GM19023 (cell line): ENCODE measurements at regions not wholly inside any gene's neighbourhood (a gene's known extent, or its start where the extent isn't known, plus 50 kb on each side); places are given as distances from the start of the nearest gene placed in this dataset.

ENCODE experiments used
- ATAC-seq: cut with Tn5 transposase; IDR thresholded peaks from one replicate; pipeline ENCODE4 v1.9.1; 2021; ENCODE audit warnings: mild to moderate bottlenecking, moderate library complexity; ENCODE audit not compliant: unreplicated experiment

GRCh38 chr1:200354243-200354642 lies 55.6 kb downstream of the ZNF281 start:
- peak; percentile 62 for ATAC-seq

- no peak for ATAC-seq
Observed at GRCh38 chr1:200353232-200353631, 56.6 kb downstream of the ZNF281 start.

GRCh38 chr1:200351826-200352549 lies 57.8 kb downstream of the ZNF281 start:
- ATAC-seq = peak; percentile 59

GRCh38 chr1:200351425-200351824 lies 58.4 kb downstream of the ZNF281 start:
- ATAC-seq = no peak

DNA sequence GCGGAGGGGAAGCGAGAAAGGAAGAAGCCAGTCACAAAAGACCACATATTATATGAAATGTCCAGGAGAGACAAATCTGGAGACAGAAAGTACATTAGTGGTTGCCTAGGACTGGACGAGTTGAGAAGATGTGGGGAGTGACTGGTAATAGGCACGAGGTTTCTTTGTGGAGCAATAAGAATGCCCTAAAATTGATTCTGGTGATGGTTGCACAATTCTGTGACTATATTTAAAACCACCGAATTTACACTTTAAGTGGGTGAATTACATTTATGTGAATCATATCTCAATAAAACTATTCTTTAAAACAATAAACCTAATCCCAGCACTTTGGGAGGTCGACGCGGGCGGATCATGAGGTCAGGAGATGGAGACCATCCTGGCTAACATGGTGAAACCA lies 63.1 kb downstream of the ZNF281 start:
- ATAC-seq = no peak

DNA sequence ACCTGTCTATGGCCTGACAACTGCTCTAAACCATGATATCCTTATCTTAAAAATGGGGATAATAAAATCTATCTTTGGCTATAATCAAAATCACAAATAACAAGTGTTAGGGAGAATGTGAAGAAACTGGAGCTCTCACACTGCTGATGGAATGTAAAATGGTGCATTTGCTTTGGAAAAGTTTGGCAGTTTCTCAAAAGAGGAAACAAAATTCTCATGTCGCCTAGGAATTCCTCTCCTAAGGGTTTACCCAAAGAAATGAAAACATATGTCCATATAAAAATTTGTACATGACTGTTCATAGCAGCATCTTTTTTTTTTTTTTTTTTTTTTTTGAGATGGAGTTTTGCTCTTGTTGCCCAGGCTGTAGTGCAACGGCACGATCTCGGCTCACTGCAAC lies 64.3 kb downstream of the ZNF281 start:
- no peak for ATAC-seq

DNA sequence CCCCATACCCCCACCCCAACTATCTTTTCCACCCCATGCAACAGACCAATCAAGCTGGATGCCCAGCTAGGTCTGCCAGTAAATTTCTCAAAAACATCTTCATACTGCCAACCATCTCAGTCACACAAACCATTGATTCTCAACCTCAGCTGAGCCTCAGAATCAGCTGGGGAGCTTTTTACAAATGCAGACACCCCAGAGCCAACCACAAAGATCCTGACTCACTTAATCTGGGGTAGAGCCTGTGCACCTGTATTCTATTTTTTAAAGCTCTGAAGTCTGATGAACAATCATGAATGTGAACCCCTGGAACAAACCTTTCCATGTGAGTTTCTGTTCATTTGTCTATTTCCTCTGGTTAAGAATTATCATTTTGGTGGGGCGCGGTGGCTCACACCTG lies 66.0 kb downstream of the ZNF281 start:
- no peak for ATAC-seq

DNA sequence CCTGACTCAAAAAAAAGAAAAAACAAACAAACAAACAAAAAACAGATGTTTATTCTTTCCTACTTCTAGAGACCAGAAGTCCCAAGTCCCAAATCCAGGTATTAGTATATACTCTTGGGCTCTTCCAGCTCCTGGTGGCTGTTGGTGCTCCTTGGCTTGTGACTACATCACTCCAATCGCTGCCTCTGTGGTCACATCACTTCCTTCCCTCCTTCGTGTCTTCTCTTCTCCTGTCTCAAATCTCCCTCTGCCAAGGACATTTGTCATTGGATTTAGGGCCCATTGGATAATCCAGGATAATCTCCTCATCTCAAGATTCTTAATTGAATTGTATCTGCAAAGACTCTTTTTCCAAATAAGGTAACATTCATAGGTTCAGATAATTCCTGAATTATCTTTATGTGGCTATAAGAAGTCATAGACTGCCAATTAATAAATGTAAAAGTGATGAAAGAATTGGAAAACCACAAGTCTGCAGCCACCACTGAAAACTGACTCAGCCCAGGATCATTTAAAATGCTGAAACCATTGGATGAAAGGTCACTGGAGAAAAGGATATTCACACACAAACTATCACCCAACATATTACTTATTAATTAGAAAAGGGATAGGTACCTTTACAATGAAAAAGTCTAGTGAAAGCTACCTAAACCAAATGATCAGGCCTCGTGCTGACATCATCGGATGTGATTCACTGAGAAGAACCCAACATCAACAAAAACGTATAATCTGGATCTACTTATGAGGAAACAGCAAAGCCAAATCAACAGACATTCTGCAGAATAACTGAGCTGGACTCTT lies 67.1 kb downstream of the ZNF281 start:
- ATAC-seq = no peak

DNA sequence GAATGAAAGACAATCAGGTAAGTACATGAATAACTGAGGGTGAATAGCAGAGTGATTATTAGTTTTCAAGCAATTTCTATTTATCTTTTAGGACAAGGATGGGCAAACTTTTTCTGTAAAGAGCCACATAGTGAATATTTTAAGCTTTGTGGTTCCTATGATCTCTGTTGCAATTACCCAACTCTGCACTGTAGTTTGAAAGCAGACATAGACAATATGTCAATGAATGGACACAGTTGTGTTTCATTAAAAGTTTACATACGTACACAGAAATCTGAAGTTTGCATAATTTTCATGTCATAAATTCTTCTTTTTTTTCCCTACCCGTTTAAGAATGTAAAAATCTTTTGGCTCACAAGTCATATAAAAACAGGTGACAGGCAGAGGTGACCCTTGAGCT lies 71.4 kb downstream of the ZNF281 start:
- no peak for ATAC-seq

- ATAC-seq = no peak
Observed at GRCh38 chr1:200337831-200338230, 72.0 kb downstream of the ZNF281 start.

DNA sequence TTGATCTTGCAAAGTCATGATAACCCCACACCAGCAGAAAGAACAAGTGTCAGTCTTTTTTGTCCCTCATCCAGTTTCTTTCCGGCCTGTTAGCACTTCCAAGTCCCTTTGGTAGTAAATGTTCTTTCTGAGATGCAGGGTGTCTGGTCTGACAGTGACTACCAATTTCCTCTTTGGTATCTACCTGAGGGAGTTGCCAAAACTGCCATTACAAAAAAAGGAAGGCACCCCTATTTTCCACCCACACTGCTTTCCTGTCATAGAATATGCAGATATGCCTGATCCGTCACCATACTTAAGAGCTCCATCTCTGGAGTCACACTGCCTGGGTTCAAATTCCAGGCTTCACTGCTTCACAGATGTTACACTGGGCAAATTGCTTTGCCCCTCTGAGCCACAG lies 72.4 kb downstream of the ZNF281 start:
- peak; percentile 55 for ATAC-seq

GRCh38 chr1:200336901-200337391 lies 72.9 kb downstream of the ZNF281 start:
- ATAC-seq = no peak

DNA sequence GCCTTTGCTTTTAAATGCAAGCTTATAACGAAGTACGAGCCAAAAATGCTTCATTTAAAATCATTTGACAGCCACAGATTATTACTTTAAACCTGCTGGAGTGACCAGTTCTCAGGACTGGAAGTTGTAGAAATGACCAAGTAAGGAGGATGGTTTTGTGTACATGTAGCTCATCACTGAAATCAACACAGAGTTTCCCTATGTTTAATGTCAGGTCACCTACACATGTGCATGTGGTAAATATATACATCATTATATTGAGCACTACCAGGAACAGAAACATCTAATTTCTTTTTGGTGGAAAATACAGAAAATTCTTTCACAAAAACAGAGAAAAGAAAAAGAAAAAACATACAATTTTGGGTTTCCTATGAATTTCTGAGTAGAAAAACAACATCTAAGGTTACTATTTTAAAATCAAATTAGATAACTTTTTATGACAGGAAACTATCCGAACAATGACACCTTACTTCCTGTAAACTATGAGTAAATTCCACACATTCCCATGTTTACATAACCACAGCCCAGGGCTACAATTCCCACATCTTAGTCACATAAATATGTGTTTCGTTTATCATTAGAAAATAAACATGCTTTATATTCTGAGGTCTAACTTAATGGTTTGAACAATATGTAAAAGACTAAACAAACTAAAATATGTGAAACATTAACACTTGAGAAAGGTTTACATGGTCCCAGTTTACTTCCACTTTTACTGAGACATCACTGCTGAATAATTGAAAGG lies 73.6 kb downstream of the ZNF281 start:
- no peak for ATAC-seq

DNA sequence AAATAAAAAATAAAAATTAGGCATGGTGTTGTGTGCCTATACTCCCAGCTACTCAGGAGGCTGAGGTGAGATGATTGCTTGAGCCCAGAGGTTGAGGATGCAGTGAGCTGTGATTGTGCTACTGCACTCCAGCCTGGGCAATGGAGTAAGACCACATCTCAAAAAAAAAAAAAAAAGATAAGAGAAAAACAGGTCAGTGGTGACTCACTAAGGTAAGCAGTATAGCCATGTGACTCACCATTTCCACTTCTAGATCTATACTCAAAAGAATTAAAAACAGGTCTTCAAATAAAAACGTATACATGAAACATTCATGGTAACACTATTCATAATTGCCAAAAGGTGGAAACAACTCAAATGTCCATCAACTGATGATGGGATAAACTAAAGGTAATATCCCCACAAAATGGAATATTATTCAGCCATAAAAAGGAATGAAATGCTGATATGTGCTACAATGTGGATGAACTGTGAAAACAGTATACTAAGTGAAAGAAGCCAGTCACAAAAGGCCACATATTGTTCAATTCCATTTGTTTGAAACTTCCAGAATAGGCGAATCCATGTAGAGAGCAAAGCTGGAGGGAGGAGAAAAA lies 75.1 kb downstream of the ZNF281 start:
- no peak for ATAC-seq

- ATAC-seq = no peak
Observed at GRCh38 chr1:200333329-200333728, 76.5 kb downstream of the ZNF281 start.

GRCh38 chr1:200332716-200333115 lies 77.1 kb downstream of the ZNF281 start:
- no peak for ATAC-seq

- ATAC-seq = no peak
Observed at GRCh38 chr1:200330741-200331428, 79.0 kb downstream of the ZNF281 start.

GRCh38 chr1:200329208-200329882 lies 80.5 kb downstream of the ZNF281 start:
- no peak for ATAC-seq

DNA sequence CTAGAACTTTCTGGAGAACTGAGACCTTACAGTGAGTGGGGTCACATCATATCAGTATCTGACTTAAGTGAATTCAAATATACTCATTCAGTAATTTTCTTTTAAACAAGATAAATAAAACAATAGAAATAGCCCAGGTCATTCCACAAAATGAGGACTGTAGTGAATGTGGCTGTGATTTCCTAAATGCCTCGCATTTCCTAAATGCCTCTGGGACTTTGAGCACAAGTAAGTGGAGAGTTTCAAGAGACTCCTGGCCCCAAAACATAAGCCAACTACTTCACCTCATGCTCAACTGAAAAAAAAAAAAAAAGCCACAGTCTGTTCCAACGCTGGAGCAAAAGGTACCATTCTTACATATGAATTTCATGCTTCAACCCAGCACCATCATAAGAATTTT lies 81.5 kb downstream of the ZNF281 start:
- no peak for ATAC-seq

- no peak for ATAC-seq
Observed at GRCh38 chr1:200323856-200324400, 85.9 kb downstream of the ZNF281 start.
